Upper lobe of right lung (tissue), 1 donor: ENCODE measurements at regions not wholly inside any gene's neighbourhood (a gene's known extent, or its start where the extent isn't known, plus 50 kb on each side); places are given as distances from the start of the nearest gene placed in this dataset.
"Not testable (repeated sequence)": the region's sequence is repeated elsewhere in the genome, so short reads cannot be mapped to it uniquely, and the experiment has no call there.

Experiments used
- ATAC-seq: fragments of 200-7000 bp; cut with Tn5 transposase; one replicate; pipeline ENCODE4 v1.9.1; 2020; ENCODE audit warnings: mild to moderate bottlenecking, moderate library complexity
- DNase-seq: peaks from one replicate; pipeline ENCODE4 v3.0.0-alpha.2; 2020
- H3K27ac ChIP-seq: fragments of 200-600 bp; one replicate; pipeline ENCODE4 v1.8.0; 2022
- H3K27me3 ChIP-seq: fragments of 200-600 bp; one replicate; pipeline ENCODE4 v1.8.0; 2022; ENCODE audit warnings: mild to moderate bottlenecking
- H3K36me3 ChIP-seq: fragments of 200-600 bp; one replicate; pipeline ENCODE4 v1.8.0; 2022
- H3K4me1 ChIP-seq: fragments of 200-600 bp; one replicate; pipeline ENCODE4 v1.8.0; 2022
- H3K4me3 ChIP-seq: fragments of 200-600 bp; one replicate; pipeline ENCODE4 v1.8.0; 2022; ENCODE audit warnings: mild to moderate bottlenecking
- H3K9me3 ChIP-seq: fragments of 200-600 bp; one replicate; pipeline ENCODE4 v1.8.0; 2022
- intact Hi-C: fragments of 100-400 bp; cut with DNase I; formaldehyde crosslinking; loops from one replicate; pipeline ENCODE4 v1.11.0; 2022
- TF ChIP-seq, protein P1 (sequence below): fragments of 200-600 bp; IDR thresholded peaks from one replicate; pipeline ENCODE4 v1.8.0; 2022; ENCODE audit warnings: antibody characterized with exemption
- donor health status: DM: no; HTN: yes; CAD: no; lungs with severe emphysema.

- H3K9me3 ChIP-seq: no peaks in the 10 kb centered on the region
- no peaks in the 10 kb centered on the region for H3K4me1 ChIP-seq
- H3K36me3 ChIP-seq: no peaks in the 10 kb centered on the region
- no peak for DNase-seq
- intact Hi-C loops: no loop called here
- H3K27me3 ChIP-seq: no peaks in the 10 kb centered on the region
- no peak overlapping the region for H3K4me3 ChIP-seq
- no peak for ATAC-seq
- TF ChIP-seq, protein P1, sequence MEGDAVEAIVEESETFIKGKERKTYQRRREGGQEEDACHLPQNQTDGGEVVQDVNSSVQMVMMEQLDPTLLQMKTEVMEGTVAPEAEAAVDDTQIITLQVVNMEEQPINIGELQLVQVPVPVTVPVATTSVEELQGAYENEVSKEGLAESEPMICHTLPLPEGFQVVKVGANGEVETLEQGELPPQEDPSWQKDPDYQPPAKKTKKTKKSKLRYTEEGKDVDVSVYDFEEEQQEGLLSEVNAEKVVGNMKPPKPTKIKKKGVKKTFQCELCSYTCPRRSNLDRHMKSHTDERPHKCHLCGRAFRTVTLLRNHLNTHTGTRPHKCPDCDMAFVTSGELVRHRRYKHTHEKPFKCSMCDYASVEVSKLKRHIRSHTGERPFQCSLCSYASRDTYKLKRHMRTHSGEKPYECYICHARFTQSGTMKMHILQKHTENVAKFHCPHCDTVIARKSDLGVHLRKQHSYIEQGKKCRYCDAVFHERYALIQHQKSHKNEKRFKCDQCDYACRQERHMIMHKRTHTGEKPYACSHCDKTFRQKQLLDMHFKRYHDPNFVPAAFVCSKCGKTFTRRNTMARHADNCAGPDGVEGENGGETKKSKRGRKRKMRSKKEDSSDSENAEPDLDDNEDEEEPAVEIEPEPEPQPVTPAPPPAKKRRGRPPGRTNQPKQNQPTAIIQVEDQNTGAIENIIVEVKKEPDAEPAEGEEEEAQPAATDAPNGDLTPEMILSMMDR: no peak
- no peak overlapping the region for H3K27ac ChIP-seq
These were observed 505.1 kb upstream of the ITGA1 start for GRCh38 chr5:52282647-52283046.

DNA sequence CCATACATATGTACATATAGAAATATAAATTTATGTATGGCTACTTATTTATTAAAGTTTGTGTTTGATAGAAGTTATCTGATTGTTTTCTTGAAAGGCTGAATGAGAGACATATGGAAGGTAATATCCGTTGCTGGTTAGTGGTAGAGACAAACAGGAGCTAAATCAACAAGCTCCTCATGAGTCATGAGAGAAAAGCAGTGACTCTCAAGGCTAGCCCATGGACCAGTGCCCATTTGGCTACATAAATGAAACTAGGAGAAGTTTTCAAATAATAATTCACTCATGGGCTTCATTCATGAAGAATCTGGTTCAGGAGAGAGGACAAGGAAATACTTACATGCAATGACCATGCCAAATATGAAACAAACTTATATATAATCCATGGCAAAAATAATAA is 504.5 kb upstream of the ITGA1 start:
- no peaks in the 10 kb centered on the region for H3K4me1 ChIP-seq
- DNase-seq (no peak), ATAC-seq (no peak)
- H3K27ac ChIP-seq: no peak overlapping the region
- H3K27me3 ChIP-seq: no peaks in the 10 kb centered on the region
- intact Hi-C loops: no loop called here
- no peaks in the 10 kb centered on the region for H3K36me3 ChIP-seq
- H3K9me3 ChIP-seq: no peaks in the 10 kb centered on the region
- no peak overlapping the region for H3K4me3 ChIP-seq
- TF ChIP-seq, protein P1: no peak

GRCh38 chr5:52300703-52301372 is 486.9 kb upstream of the ITGA1 start:
- Histone ChIP-seq H3K4me3 (no peak overlapping the region), H3K27ac (no peak overlapping the region), H3K27me3 (no peaks in the 10 kb centered on the region), H3K4me1 (no peaks in the 10 kb centered on the region), H3K36me3 (no peaks in the 10 kb centered on the region), H3K9me3 (peaks cover 7% of the 10 kb centered on the region)
- no peak for ATAC-seq
- intact Hi-C loops: no loop called here
- no peak for DNase-seq
- TF ChIP-seq, protein P1: no peak

DNA sequence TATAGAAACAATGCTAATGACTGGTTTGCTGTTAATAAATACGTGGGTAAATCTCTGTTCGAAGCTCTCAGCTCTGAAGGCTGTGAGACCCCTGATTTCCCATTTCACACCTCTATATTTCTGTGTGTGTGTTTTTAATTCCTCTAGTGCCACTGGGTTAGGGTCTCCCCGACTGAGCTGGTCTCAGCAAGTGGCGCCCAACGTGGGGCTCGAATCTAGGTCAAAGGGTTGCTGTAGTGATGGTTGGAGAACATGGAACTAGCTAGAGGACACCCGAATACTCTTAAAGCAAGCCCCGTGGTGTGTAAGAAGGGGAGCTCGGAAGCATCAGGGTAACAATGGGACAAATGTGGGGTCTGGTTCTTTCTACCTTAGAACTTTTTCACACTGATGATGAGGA is 482.9 kb upstream of the ITGA1 start:
- H3K27ac ChIP-seq, intact Hi-C loops, H3K27me3 ChIP-seq, H3K36me3 ChIP-seq, H3K4me3 ChIP-seq, ATAC-seq, H3K9me3 ChIP-seq, H3K4me1 ChIP-seq: not testable (repeated sequence)
- peak; percentile 36 for DNase-seq

DNA sequence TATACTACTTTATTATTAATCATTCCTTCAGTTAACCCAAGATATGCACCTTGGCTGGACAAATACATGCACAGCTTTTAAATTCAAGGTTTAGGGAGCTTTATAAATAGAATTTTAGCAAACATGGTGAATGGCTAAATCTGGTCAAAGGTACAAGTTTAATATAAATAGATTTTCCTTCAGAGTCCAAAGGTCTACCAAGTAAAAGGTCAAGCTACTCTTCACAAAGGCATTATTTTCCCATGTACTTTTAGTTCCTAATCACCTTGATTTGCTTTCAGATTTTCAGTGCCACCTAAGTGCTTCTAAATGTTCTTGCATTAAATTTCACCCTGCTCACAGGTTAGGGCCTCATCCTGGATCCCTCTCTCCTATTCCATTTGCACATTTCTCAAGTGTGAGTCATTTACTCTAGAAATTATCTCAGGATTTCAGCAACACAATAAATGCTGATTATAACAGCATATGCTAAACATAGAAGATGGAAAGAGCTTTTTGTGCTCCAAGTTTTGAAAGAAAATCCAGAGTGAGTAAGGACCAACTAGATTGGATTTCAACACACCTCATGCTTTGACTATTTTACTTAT is 459.4 kb upstream of the ITGA1 start:
- ATAC-seq (no peak), DNase-seq (no peak)
- Histone ChIP-seq H3K36me3 (no peaks in the 10 kb centered on the region), H3K4me1 (no peaks in the 10 kb centered on the region), H3K9me3 (no peaks in the 10 kb centered on the region), H3K4me3 (no peak overlapping the region), H3K27me3 (no peaks in the 10 kb centered on the region), H3K27ac (no peak overlapping the region)
- intact Hi-C loops: no loop called here
- TF ChIP-seq, protein P1: no peak

- Histone ChIP-seq H3K27me3 (no peaks in the 10 kb centered on the region), H3K36me3 (no peaks in the 10 kb centered on the region), H3K4me1 (no peaks in the 10 kb centered on the region), H3K4me3 (no peak overlapping the region), H3K9me3 (no peaks in the 10 kb centered on the region), H3K27ac (no peak overlapping the region)
- DNase-seq (no peak), ATAC-seq (no peak)
- TF ChIP-seq, protein P1: no peak
- intact Hi-C loops: no loop called here
These were observed 456.0 kb upstream of the ITGA1 start for GRCh38 chr5:52331725-52332124.
